ENCODE measurements at regions not wholly inside any gene's neighbourhood (a gene's known extent, or its start where the extent isn't known, plus 50 kb on each side); places are given as distances from the start of the nearest gene placed in this dataset.

GRCh38 chr11:81915045-81915444 is 818.6 kb downstream of the FAM181B start:
- ATAC-seq: no peak
- no peak overlapping the region for H3K27ac Mint-ChIP-seq
- ChIA-PET CTCF (no interaction called here), POLR2A (interaction anchor here (0.6 kb wide), 1 partner anchor 171 kb away, joined by 3 read pairs; no protein-coding TSS in a partner anchor)
- H3K4me3 Mint-ChIP-seq: no peak overlapping the region
- peaks cover 4% of the 10 kb centered on the region for H3K4me1 Mint-ChIP-seq (ENCODE audit: low read depth)
- TF ChIP-seq, protein P1, sequence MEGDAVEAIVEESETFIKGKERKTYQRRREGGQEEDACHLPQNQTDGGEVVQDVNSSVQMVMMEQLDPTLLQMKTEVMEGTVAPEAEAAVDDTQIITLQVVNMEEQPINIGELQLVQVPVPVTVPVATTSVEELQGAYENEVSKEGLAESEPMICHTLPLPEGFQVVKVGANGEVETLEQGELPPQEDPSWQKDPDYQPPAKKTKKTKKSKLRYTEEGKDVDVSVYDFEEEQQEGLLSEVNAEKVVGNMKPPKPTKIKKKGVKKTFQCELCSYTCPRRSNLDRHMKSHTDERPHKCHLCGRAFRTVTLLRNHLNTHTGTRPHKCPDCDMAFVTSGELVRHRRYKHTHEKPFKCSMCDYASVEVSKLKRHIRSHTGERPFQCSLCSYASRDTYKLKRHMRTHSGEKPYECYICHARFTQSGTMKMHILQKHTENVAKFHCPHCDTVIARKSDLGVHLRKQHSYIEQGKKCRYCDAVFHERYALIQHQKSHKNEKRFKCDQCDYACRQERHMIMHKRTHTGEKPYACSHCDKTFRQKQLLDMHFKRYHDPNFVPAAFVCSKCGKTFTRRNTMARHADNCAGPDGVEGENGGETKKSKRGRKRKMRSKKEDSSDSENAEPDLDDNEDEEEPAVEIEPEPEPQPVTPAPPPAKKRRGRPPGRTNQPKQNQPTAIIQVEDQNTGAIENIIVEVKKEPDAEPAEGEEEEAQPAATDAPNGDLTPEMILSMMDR (IDR thresholded peaks at IDR 0.05): no peak
- no peaks in the 10 kb centered on the region for H3K36me3 Mint-ChIP-seq (ENCODE audit: low read depth)
- intact Hi-C loops (cut with micrococcal nuclease): no loop called here
- no peak for DNase-seq
- H3K9me3 Mint-ChIP-seq: no peaks in the 10 kb centered on the region
- no peaks in the 10 kb centered on the region for H3K27me3 Mint-ChIP-seq

DNA sequence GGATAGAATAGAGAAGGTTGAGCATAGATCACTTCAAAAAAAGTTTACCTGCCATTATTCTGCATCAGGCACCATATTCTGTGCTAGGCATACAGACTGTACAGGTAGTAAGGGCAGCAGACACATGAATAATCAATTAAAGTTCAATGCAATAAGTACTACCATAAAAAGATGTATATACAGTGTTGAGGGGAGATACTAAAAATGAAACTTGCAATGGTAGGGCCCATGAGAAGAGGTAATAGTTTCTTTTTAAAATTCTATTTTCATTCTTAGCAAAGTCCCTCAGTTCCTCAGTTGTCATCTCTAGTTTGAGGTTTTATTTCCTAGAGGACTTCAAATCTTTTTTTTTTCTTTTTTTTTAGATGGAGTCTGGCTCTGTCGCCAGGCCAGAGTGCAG is 819.9 kb downstream of the FAM181B start:
- ATAC-seq (no peak), DNase-seq (no peak)
- peaks cover 1% of the 10 kb centered on the region for H3K9me3 Mint-ChIP-seq
- H3K4me1 Mint-ChIP-seq (ENCODE audit: low read depth): peaks cover 4% of the 10 kb centered on the region
- no peaks in the 10 kb centered on the region for H3K27me3 Mint-ChIP-seq
- intact Hi-C loops (cut with micrococcal nuclease): no loop called here
- H3K36me3 Mint-ChIP-seq (ENCODE audit: low read depth): no peaks in the 10 kb centered on the region
- H3K27ac Mint-ChIP-seq: no peak overlapping the region
- TF ChIP-seq, protein P1 (IDR thresholded peaks at IDR 0.05): no peak
- ChIA-PET POLR2A (no interaction called here), CTCF (no interaction called here)
- no peak overlapping the region for H3K4me3 Mint-ChIP-seq

- Mint-ChIP-seq H3K4me1 (ENCODE audit: low read depth) (no peaks in the 10 kb centered on the region), H3K36me3 (ENCODE audit: low read depth) (no peaks in the 10 kb centered on the region), H3K4me3 (no peak overlapping the region), H3K27ac (no peak overlapping the region), H3K27me3 (no peaks in the 10 kb centered on the region), H3K9me3 (peaks cover 5% of the 10 kb centered on the region)
- ChIA-PET CTCF (no interaction called here), POLR2A (no interaction called here)
- no peak for DNase-seq
- TF ChIP-seq, protein P1 (IDR thresholded peaks at IDR 0.05): no peak
- intact Hi-C loops (cut with micrococcal nuclease): no loop called here
- no peak for ATAC-seq
These were observed 825.7 kb downstream of the FAM181B start for GRCh38 chr11:81907996-81908395.

GRCh38 chr11:81899156-81899555 is 834.5 kb downstream of the FAM181B start:
- TF ChIP-seq, protein P1 (IDR thresholded peaks at IDR 0.05): no peak
- Mint-ChIP-seq H3K27ac (no peak overlapping the region), H3K9me3 (no peaks in the 10 kb centered on the region), H3K27me3 (no peaks in the 10 kb centered on the region), H3K4me1 (ENCODE audit: low read depth) (no peaks in the 10 kb centered on the region), H3K36me3 (ENCODE audit: low read depth) (no peaks in the 10 kb centered on the region), H3K4me3 (no peak overlapping the region)
- DNase-seq (no peak), ATAC-seq (no peak)
- CTCF ChIA-PET: no interaction called here
- POLR2A ChIA-PET: no interaction called here
- intact Hi-C loops (cut with micrococcal nuclease): no loop called here

DNA sequence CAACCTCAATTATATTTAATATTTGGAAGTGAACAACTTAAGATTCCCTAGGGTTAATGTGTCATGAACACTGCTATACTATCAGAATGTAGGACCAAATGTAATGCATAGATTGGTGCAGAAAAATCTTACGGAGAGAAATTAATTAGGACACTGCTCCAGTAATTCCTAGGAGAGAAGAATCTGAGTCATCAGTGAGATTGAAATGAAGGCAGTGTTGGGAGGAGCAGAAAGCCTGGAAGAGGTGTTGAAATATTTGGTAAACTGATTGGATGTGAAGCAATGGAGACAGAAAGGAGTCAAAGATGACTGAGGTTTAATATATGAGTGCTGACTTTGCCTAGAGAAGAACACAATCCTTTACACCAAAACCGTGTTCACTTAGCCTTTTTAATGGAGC is 836.0 kb downstream of the FAM181B start:
- intact Hi-C loops (cut with micrococcal nuclease): no loop called here
- H3K9me3 Mint-ChIP-seq: no peaks in the 10 kb centered on the region

More for the DNA sequence above, 836.0 kb downstream of the FAM181B start:
- ChIA-PET CTCF (no interaction called here), POLR2A (no interaction called here)
- DNase-seq (no peak), ATAC-seq (no peak)
- no peaks in the 10 kb centered on the region for H3K4me1 Mint-ChIP-seq (ENCODE audit: low read depth)
- no peaks in the 10 kb centered on the region for H3K36me3 Mint-ChIP-seq (ENCODE audit: low read depth)
- H3K4me3 Mint-ChIP-seq: no peak overlapping the region
- no peaks in the 10 kb centered on the region for H3K27me3 Mint-ChIP-seq
- no peak overlapping the region for H3K27ac Mint-ChIP-seq
- TF ChIP-seq, protein P1 (IDR thresholded peaks at IDR 0.05): no peak
